HG02642 (cell line): ENCODE measurements at regions not wholly inside any gene's neighbourhood (a gene's known extent, or its start where the extent isn't known, plus 50 kb on each side); places are given as distances from the start of the nearest gene placed in this dataset.
"Not testable (repeated sequence)": the region's sequence is repeated elsewhere in the genome, so short reads cannot be mapped to it uniquely, and the experiment has no call there.

Experiments used
- ATAC-seq: cut with Tn5 transposase; IDR thresholded peaks from one replicate; pipeline ENCODE4 v1.9.1; 2021; ENCODE audit warnings: mild to moderate bottlenecking; ENCODE audit not compliant: unreplicated experiment, poor library complexity

- no peak for ATAC-seq
Measured at GRCh38 chr22:23398701-23399366, 181.3 kb downstream of the IGLL1 start.

GRCh38 chr22:23397613-23398567 lies 182.2 kb downstream of the IGLL1 start:
- ATAC-seq: no peak

GRCh38 chr22:23397008-23397612 lies 183.0 kb downstream of the IGLL1 start:
- ATAC-seq: no peak

GRCh38 chr22:23396362-23397007 lies 183.6 kb downstream of the IGLL1 start:
- no peak for ATAC-seq

- ATAC-seq: no peak
Measured at GRCh38 chr22:23395530-23396361, 184.3 kb downstream of the IGLL1 start.

- no peak for ATAC-seq
Measured at GRCh38 chr22:23394525-23395326, 185.4 kb downstream of the IGLL1 start.

GRCh38 chr22:23393721-23394320 lies 186.3 kb downstream of the IGLL1 start:
- ATAC-seq: no peak

GRCh38 chr22:23393199-23393598 lies 186.9 kb downstream of the IGLL1 start:
- ATAC-seq: not testable (repeated sequence)

- ATAC-seq: no peak
Measured at GRCh38 chr22:23392420-23393121, 187.5 kb downstream of the IGLL1 start.

GRCh38 chr22:23391022-23391421 lies 189.1 kb downstream of the IGLL1 start:
- no peak for ATAC-seq

- no peak for ATAC-seq
Measured at GRCh38 chr22:23389271-23390071, 190.6 kb downstream of the IGLL1 start.

GRCh38 chr22:23388517-23388890 lies 191.6 kb downstream of the IGLL1 start:
- ATAC-seq: no peak

- no peak for ATAC-seq
Measured at GRCh38 chr22:23387827-23388516, 192.1 kb downstream of the IGLL1 start.

GRCh38 chr22:23386822-23387580 lies 193.1 kb downstream of the IGLL1 start:
- no peak for ATAC-seq

- peak; percentile 58 for ATAC-seq
Measured at GRCh38 chr22:23385678-23386631, 194.1 kb downstream of the IGLL1 start.
